Astrocyte (in vitro differentiated cells and primary cell): ENCODE measurements at regions not wholly inside any gene's neighbourhood (a gene's known extent, or its start where the extent isn't known, plus 50 kb on each side); places are given as distances from the start of the nearest gene placed in this dataset.

Experiments
- CTCF ChIP-seq: IDR thresholded peaks from 2 replicates; pipeline ENCODE4 v1.5.1; 2011; ENCODE audit warnings: low read depth, mild to moderate bottlenecking, inconsistent platforms, low read length, moderate library complexity; ENCODE audit not compliant: insufficient read depth
- EZH2 ChIP-seq: IDR thresholded peaks from 2 replicates; pipeline ENCODE4 v1.6.1; 2012; ENCODE audit warnings: mild to moderate bottlenecking, low read length, inconsistent platforms; ENCODE audit not compliant: insufficient read depth

- TF ChIP-seq CTCF (no peak), EZH2 (no peak)
Measured at GRCh38 chr17:34024386-34024785, 230.7 kb upstream of the CCL2 start.
